Activated naive CD4-positive, alpha-beta T cell treated with anti-CD3 and anti-CD28 coated beads, Interleukin-2, amount 10 ng/mL, durations not matched to agents 7 days and 5 days (primary cell): ENCODE measurements at regions not wholly inside any gene's neighbourhood (a gene's known extent, or its start where the extent isn't known, plus 50 kb on each side); places are given as distances from the start of the nearest gene placed in this dataset.

Source experiments
- CTCF ChIA-PET: fragments of 350-600 bp; sonication (Branson Sonifier 250); formaldehyde crosslinking; loops from one replicate; lab custom pipeline; 2021; ENCODE audit warnings: antibody characterized with exemption; lab: Charles Lee
- DNase-seq: peaks from one replicate; pipeline ENCODE4 v3.0.0-alpha.2; 2020
- H3K27ac Mint-ChIP-seq: one replicate; pipeline ENCODE4 v1.8.0; 2021; ENCODE audit warnings: mild to moderate bottlenecking, moderate library complexity, mixed read lengths
- H3K27me3 Mint-ChIP-seq: one replicate; pipeline ENCODE4 v1.8.0; 2021; ENCODE audit warnings: mild to moderate bottlenecking, mixed read lengths
- H3K36me3 Mint-ChIP-seq: one replicate; pipeline ENCODE4 v1.8.0; 2021; ENCODE audit warnings: mixed read lengths
- H3K4me1 Mint-ChIP-seq: one replicate; pipeline ENCODE4 v1.8.0; 2021; ENCODE audit warnings: mixed read lengths
- H3K4me3 Mint-ChIP-seq: one replicate; pipeline ENCODE4 v1.8.0; 2021; ENCODE audit warnings: mild to moderate bottlenecking, moderate library complexity, mixed read lengths
- H3K9me3 Mint-ChIP-seq: one replicate; pipeline ENCODE4 v1.8.0; 2021; ENCODE audit warnings: mixed read lengths

GRCh38 chr16:48901712-48902374 is 291.9 kb upstream of the N4BP1 start:
- no peaks in the 10 kb centered on the region for H3K36me3 Mint-ChIP-seq
- CTCF ChIA-PET = no interaction called here
- H3K27me3 Mint-ChIP-seq = no peaks in the 10 kb centered on the region
- H3K4me1 Mint-ChIP-seq = no peaks in the 10 kb centered on the region
- no peak for DNase-seq
- H3K4me3 Mint-ChIP-seq = no peak overlapping the region
- H3K9me3 Mint-ChIP-seq = no peaks in the 10 kb centered on the region
- H3K27ac Mint-ChIP-seq = no peak overlapping the region

- Mint-ChIP-seq H3K4me1 (no peaks in the 10 kb centered on the region), H3K9me3 (peaks cover 2% of the 10 kb centered on the region), H3K4me3 (no peak overlapping the region), H3K27ac (no peak overlapping the region), H3K27me3 (no peaks in the 10 kb centered on the region), H3K36me3 (no peaks in the 10 kb centered on the region)
- CTCF ChIA-PET = no interaction called here
- DNase-seq = no peak
Measured at GRCh38 chr16:48899500-48899899, 289.5 kb upstream of the N4BP1 start.

GRCh38 chr16:48897698-48898205 is 287.8 kb upstream of the N4BP1 start:
- no peak overlapping the region for H3K27ac Mint-ChIP-seq
- no peak for DNase-seq
- H3K9me3 Mint-ChIP-seq = peaks cover 2% of the 10 kb centered on the region
- CTCF ChIA-PET = no interaction called here
- H3K36me3 Mint-ChIP-seq = no peaks in the 10 kb centered on the region
- no peak overlapping the region for H3K4me3 Mint-ChIP-seq
- H3K27me3 Mint-ChIP-seq = no peaks in the 10 kb centered on the region
- no peaks in the 10 kb centered on the region for H3K4me1 Mint-ChIP-seq

- H3K36me3 Mint-ChIP-seq = no peaks in the 10 kb centered on the region
- H3K27me3 Mint-ChIP-seq = no peaks in the 10 kb centered on the region
- no peak overlapping the region for H3K4me3 Mint-ChIP-seq
- no peak overlapping the region for H3K27ac Mint-ChIP-seq
- peaks cover 2% of the 10 kb centered on the region for H3K9me3 Mint-ChIP-seq
- no peaks in the 10 kb centered on the region for H3K4me1 Mint-ChIP-seq
- CTCF ChIA-PET = no interaction called here
- DNase-seq = no peak
Measured at GRCh38 chr16:48895142-48895541, 285.2 kb upstream of the N4BP1 start.

GRCh38 chr16:48892893-48893292 is 282.9 kb upstream of the N4BP1 start:
- CTCF ChIA-PET = no interaction called here
- H3K4me1 Mint-ChIP-seq = no peaks in the 10 kb centered on the region
- peaks cover 2% of the 10 kb centered on the region for H3K9me3 Mint-ChIP-seq
- no peak for DNase-seq
- no peak overlapping the region for H3K4me3 Mint-ChIP-seq
- no peaks in the 10 kb centered on the region for H3K27me3 Mint-ChIP-seq
- H3K36me3 Mint-ChIP-seq = no peaks in the 10 kb centered on the region
- H3K27ac Mint-ChIP-seq = no peak overlapping the region

- no peak overlapping the region for H3K27ac Mint-ChIP-seq
- H3K27me3 Mint-ChIP-seq = no peaks in the 10 kb centered on the region
- H3K36me3 Mint-ChIP-seq = no peaks in the 10 kb centered on the region
- no peak for DNase-seq
- H3K4me1 Mint-ChIP-seq = no peaks in the 10 kb centered on the region
- CTCF ChIA-PET = no interaction called here
- H3K9me3 Mint-ChIP-seq = peaks cover 1% of the 10 kb centered on the region
- H3K4me3 Mint-ChIP-seq = no peak overlapping the region
Measured at GRCh38 chr16:48887646-48888210, 277.7 kb upstream of the N4BP1 start.

GRCh38 chr16:48885471-48885870 is 275.5 kb upstream of the N4BP1 start:
- no peak for DNase-seq
- CTCF ChIA-PET = no interaction called here
- no peak overlapping the region for H3K4me3 Mint-ChIP-seq
- H3K27ac Mint-ChIP-seq = no peak overlapping the region
- no peaks in the 10 kb centered on the region for H3K36me3 Mint-ChIP-seq
- H3K9me3 Mint-ChIP-seq = peaks cover 1% of the 10 kb centered on the region
- H3K4me1 Mint-ChIP-seq = no peaks in the 10 kb centered on the region
- H3K27me3 Mint-ChIP-seq = no peaks in the 10 kb centered on the region

- Mint-ChIP-seq H3K27ac (no peak overlapping the region), H3K36me3 (no peaks in the 10 kb centered on the region), H3K4me1 (no peaks in the 10 kb centered on the region), H3K4me3 (no peak overlapping the region), H3K9me3 (no peaks in the 10 kb centered on the region), H3K27me3 (no peaks in the 10 kb centered on the region)
- DNase-seq = no peak
- CTCF ChIA-PET = no interaction called here
Measured at GRCh38 chr16:48881272-48881671, 271.3 kb upstream of the N4BP1 start.

GRCh38 chr16:48879223-48880122 is 269.5 kb upstream of the N4BP1 start:
- CTCF ChIA-PET = no interaction called here
- no peak for DNase-seq
- Mint-ChIP-seq H3K27ac (no peak overlapping the region), H3K4me3 (no peak overlapping the region), H3K4me1 (no peaks in the 10 kb centered on the region), H3K36me3 (no peaks in the 10 kb centered on the region), H3K9me3 (no peaks in the 10 kb centered on the region), H3K27me3 (no peaks in the 10 kb centered on the region)

GRCh38 chr16:48877946-48878345 is 268.0 kb upstream of the N4BP1 start:
- no peak for DNase-seq
- Mint-ChIP-seq H3K27ac (no peak overlapping the region), H3K36me3 (no peaks in the 10 kb centered on the region), H3K4me1 (no peaks in the 10 kb centered on the region), H3K9me3 (no peaks in the 10 kb centered on the region), H3K4me3 (no peak overlapping the region), H3K27me3 (no peaks in the 10 kb centered on the region)
- CTCF ChIA-PET = no interaction called here

- Mint-ChIP-seq H3K9me3 (peaks cover 3% of the 10 kb centered on the region), H3K27ac (no peak overlapping the region)
Measured at GRCh38 chr16:48870141-48870540, 260.2 kb upstream of the N4BP1 start.

GRCh38 chr16:48865520-48865919 is 255.5 kb upstream of the N4BP1 start:
- DNase-seq = no peak
- H3K9me3 Mint-ChIP-seq = peaks cover 12% of the 10 kb centered on the region
- H3K27ac Mint-ChIP-seq = no peak overlapping the region
- H3K4me3 Mint-ChIP-seq = no peak overlapping the region
- H3K4me1 Mint-ChIP-seq = no peaks in the 10 kb centered on the region
- CTCF ChIA-PET = no interaction called here
- no peaks in the 10 kb centered on the region for H3K36me3 Mint-ChIP-seq
- H3K27me3 Mint-ChIP-seq = no peaks in the 10 kb centered on the region

More at GRCh38 chr16:48870141-48870540, 260.2 kb upstream of the N4BP1 start:
- Mint-ChIP-seq H3K27me3 (no peaks in the 10 kb centered on the region), H3K4me3 (no peak overlapping the region), H3K4me1 (no peaks in the 10 kb centered on the region), H3K36me3 (no peaks in the 10 kb centered on the region)
- CTCF ChIA-PET = no interaction called here
- DNase-seq = no peak

GRCh38 chr16:48864055-48864454 is 254.1 kb upstream of the N4BP1 start:
- Mint-ChIP-seq H3K9me3 (peaks cover 9% of the 10 kb centered on the region), H3K27ac (no peak overlapping the region), H3K27me3 (no peaks in the 10 kb centered on the region), H3K4me3 (no peak overlapping the region), H3K4me1 (no peaks in the 10 kb centered on the region), H3K36me3 (no peaks in the 10 kb centered on the region)
- CTCF ChIA-PET = no interaction called here
- no peak for DNase-seq

GRCh38 chr16:48862087-48862532 is 252.1 kb upstream of the N4BP1 start:
- no peak overlapping the region for H3K27ac Mint-ChIP-seq
- H3K36me3 Mint-ChIP-seq = no peaks in the 10 kb centered on the region
- no peaks in the 10 kb centered on the region for H3K4me1 Mint-ChIP-seq
- peaks cover 9% of the 10 kb centered on the region for H3K9me3 Mint-ChIP-seq
- no peak for DNase-seq
- H3K4me3 Mint-ChIP-seq = no peak overlapping the region
- CTCF ChIA-PET = no interaction called here
- H3K27me3 Mint-ChIP-seq = no peaks in the 10 kb centered on the region
